ENCODE measurements at regions not wholly inside any gene's neighbourhood (a gene's known extent, or its start where the extent isn't known, plus 50 kb on each side); places are given as distances from the start of the nearest gene placed in this dataset.

DNA sequence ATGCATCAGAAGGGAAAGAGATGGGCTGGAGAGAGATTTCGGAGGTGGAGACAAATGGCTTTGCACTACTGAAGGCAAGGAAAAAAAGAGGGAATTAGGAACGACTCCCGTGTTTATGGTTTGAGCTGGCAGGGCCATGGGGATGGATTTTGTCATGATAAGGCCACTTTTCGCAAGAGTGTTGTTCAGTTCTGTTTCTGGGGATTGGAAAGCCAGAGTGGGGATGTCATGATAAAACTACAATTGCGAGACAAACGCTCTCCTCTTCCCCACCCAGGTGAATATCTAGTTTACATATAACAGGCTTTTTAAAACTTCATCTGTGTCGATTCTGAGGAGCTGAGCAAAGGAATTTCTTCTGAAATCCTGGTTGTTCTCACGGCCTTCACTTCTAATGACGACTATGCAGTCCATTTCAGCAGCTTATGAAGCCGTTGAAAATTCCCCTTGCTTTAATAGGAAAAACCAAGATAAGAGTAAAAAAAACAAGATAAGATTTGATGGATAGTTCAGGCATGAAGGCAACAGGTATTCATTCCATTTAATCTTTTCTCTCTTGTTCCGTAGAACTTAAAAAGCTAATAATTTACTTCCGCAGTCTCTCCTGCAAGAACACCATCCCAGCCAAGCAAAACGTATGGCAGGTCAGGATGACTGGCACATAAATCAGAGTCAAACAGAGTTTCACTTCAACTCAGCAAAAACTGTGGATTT, 245.6 kb upstream of the PITRM1 start:
- Histone ChIP-seq H3K27ac (no peak overlapping the region), H3K9me3 (no peaks in the 10 kb centered on the region), H3K4me1 (peaks cover 22% of the 10 kb centered on the region), H3K27me3 (no peaks in the 10 kb centered on the region), H3K4me2 (no peak overlapping the region), H3K36me3 (no peaks in the 10 kb centered on the region), H3K4me3 (no peak overlapping the region), H4K20me1 (no peaks in the 10 kb centered on the region), H3K9ac (no peak overlapping the region)
- no peak for TF ChIP-seq Cebpa-rat (IDR thresholded peaks at IDR 0.05)

DNA sequence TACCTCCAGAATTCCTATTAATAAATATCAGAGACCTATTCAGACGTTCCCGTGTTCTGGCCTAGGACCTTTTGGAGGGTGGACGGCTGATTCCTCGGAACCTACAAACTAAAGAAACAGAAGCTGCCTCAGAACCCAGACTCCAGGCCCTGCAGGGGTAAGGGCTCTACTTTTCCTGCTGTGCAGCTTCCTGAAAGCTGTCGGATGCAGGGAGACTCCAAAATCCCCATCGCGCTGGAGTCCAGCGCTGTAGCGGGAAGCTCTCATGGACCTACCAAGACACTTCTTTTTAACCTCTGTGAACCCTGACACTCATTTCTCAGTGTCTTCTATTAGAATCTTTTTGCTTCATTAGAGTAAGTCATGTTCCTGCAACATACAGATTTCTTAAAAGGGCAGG, 244.5 kb upstream of the PITRM1 start:
- no peaks in the 10 kb centered on the region for H3K27me3 ChIP-seq
- no peak overlapping the region for H3K4me3 ChIP-seq
- H3K9me3 ChIP-seq: 0 out of 2 replicates have a peak, but pooled peaks cover under 1% of the 10 kb centered on the region
- no peaks in the 10 kb centered on the region for H4K20me1 ChIP-seq
- H3K27ac ChIP-seq: no peak overlapping the region
- H3K4me1 ChIP-seq: peaks cover 15% of the 10 kb centered on the region
- H3K4me2 ChIP-seq: no peak overlapping the region
- TF ChIP-seq Cebpa-rat (IDR thresholded peaks at IDR 0.05): no peak
- no peak overlapping the region for H3K9ac ChIP-seq
- H3K36me3 ChIP-seq: no peaks in the 10 kb centered on the region

DNA sequence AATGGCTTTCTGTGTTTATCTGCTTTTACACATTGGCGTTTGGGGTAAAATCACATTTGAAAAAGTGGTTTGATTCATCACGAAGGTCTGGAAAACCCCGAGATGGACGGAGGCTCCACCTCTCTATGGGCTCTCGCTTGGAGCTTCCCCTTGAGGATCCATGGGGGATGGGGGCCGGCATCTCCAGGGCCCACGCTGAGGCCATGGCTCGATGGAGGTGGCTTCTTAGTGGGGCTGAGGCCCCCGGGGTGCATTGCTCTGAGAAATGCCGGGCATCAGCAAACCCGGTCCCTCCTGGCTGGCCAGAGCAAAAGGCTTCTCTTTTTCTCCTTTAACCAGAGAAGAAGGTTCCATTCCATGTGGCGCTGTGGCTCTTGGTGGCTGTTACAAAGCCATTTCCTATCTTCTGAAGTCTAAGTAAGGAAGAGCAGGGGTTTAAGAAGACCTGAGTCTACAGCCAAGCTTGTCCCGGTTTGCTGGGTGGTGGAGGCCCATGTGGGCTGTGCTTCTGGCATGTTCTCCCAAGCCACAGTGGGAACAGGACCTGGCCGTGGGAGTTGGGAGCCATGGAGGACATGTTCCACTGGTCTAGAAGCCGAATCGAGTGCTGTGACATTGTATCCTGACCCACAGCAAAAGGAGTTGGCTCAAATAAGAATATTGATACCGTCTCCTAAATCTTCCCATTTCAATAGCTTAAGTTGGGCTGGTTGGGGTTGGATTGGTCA, 243.5 kb upstream of the PITRM1 start:
- H4K20me1 ChIP-seq: no peaks in the 10 kb centered on the region
- H3K4me1 ChIP-seq: peaks cover 15% of the 10 kb centered on the region
- no peak overlapping the region for H3K9ac ChIP-seq
- no peak for TF ChIP-seq Cebpa-rat (IDR thresholded peaks at IDR 0.05)
- no peaks in the 10 kb centered on the region for H3K36me3 ChIP-seq
- H3K4me3 ChIP-seq: no peak overlapping the region
- H3K9me3 ChIP-seq: peaks cover 11% of the 10 kb centered on the region
- H3K27me3 ChIP-seq: no peaks in the 10 kb centered on the region
- no peak overlapping the region for H3K4me2 ChIP-seq
- no peak overlapping the region for H3K27ac ChIP-seq

DNA sequence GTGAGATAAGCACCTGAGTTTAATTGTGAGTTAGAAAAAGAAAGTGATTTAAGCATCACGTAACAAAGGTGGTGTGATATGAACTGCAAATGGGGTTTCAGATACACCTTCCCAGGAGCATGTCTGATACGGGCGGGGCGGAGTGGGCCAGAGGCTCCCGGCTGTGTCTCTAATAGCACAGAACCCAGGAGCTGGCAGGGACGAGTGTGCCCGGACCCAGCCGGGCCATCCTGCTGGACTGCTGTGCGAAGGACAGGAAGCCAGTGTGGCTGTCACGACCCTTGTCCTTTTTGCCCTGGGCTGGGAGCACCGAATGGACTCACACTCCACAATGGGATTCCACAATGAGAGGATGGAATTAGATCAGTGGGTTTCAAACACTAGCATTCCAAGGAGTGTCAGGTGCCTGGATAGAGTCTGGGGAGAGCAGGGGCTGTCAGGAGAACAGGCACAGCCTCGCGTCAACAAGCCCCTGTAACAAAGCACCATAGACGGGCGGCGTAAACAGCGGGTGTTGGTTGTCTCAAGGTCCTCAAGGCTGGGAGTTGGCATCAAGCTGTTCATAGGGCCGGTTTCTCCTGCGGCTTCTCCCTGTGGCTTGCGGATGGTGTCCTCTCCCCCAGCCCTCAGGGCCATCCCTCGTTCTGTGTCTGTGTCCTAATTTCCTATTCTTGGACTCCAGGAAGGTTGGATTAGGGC, 242.6 kb upstream of the PITRM1 start:
- peaks cover 17% of the 10 kb centered on the region for H3K9me3 ChIP-seq
- no peak for TF ChIP-seq Cebpa-rat (IDR thresholded peaks at IDR 0.05)
- no peak overlapping the region for H3K4me2 ChIP-seq
- no peaks in the 10 kb centered on the region for H3K36me3 ChIP-seq
- H3K27me3 ChIP-seq: no peaks in the 10 kb centered on the region
- peaks cover 6% of the 10 kb centered on the region for H3K4me1 ChIP-seq
- H3K9ac ChIP-seq: no peak overlapping the region
- H3K4me3 ChIP-seq: no peak overlapping the region
- no peaks in the 10 kb centered on the region for H4K20me1 ChIP-seq
- no peak overlapping the region for H3K27ac ChIP-seq

DNA sequence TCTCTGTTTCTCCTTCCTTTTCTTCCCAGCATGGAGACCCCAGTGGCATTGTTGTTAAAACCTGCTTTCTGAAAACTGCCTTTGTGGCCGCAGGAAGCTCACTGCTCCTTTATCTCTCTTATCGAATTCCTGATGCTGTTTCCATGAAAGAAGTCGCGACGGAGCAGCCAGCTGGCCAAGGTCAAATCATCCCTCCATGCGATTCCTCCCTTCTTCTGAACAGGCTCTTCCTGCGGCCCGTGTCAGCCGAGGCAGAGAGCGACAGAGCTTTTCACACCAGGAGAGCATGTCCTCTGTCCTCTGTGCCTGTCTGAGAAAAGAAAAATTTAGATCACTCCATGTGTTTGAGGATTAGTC, 242.1 kb upstream of the PITRM1 start:
- H3K4me2 ChIP-seq: no peak overlapping the region
- H3K9ac ChIP-seq: no peak overlapping the region
- peaks cover 17% of the 10 kb centered on the region for H3K9me3 ChIP-seq
- H4K20me1 ChIP-seq: no peaks in the 10 kb centered on the region
- TF ChIP-seq Cebpa-rat (IDR thresholded peaks at IDR 0.05): no peak
- peaks cover under 1% of the 10 kb centered on the region for H3K4me1 ChIP-seq
- H3K27ac ChIP-seq: no peak overlapping the region
- no peaks in the 10 kb centered on the region for H3K27me3 ChIP-seq
- H3K4me3 ChIP-seq: no peak overlapping the region
- H3K36me3 ChIP-seq: no peaks in the 10 kb centered on the region

DNA sequence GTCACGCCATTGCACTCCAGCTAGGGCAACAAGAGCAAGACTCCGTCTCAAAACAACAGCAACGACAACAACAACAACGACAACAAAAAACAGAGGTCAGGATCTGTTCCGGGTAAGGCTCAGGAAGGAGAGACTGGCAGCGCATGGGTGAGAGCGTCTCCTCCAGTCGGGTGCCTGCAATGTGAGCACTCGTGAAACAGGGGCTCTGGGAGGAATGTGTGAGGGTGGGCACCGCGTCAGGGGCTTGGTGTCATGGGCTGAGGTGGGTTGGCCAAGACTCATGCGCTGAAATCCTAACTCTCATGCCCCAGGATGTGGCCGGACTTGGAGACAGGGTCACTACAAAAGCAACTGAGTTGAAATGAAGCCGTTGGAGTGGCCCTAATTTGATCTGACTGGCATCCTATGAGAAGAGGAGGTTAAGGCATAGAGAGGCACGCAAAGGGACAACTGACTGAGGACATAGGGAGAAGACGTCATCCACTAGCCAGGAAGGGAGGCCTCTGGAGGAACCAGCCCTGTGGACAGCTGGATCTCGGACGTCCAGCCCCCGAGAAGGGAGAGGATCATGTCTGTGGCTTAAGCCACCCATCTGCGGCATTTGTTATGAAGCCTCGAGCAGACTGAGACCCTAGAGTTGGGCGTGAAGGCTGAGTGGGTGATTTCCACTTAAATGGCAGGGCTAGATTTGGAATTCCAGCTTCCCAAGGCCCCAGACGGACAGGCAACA, 241.5 kb upstream of the PITRM1 start:
- H3K4me2 ChIP-seq: no peak overlapping the region
- H3K27ac ChIP-seq: no peak overlapping the region
- H3K9ac ChIP-seq: no peak overlapping the region
- H4K20me1 ChIP-seq: no peaks in the 10 kb centered on the region
- H3K4me3 ChIP-seq: no peak overlapping the region
- TF ChIP-seq Cebpa-rat (IDR thresholded peaks at IDR 0.05): no peak
- H3K9me3 ChIP-seq: peaks cover 17% of the 10 kb centered on the region
- no peaks in the 10 kb centered on the region for H3K4me1 ChIP-seq
- no peaks in the 10 kb centered on the region for H3K27me3 ChIP-seq
- H3K36me3 ChIP-seq: no peaks in the 10 kb centered on the region

DNA sequence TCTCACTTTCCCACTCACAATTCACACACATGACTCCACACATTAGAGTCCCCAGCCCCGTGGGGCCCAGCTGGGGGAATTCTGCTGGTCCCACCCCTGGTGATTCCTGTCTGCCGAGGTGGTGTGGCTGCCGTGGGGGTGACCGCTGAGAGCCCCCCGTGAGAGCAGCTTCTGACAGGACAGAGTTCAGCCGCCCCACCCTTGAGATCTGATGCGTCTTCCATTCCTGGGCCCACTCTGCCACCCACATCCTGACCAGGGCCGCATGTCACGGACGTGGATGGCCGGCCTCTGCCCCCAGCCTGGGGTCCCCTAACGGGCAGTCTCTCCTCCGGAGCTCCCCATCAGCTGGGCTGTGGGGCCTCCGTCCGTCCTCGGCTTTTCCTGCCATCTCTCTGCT, 240.1 kb upstream of the PITRM1 start:
- H3K4me2 ChIP-seq: no peak overlapping the region
- no peak overlapping the region for H3K4me3 ChIP-seq
- no peaks in the 10 kb centered on the region for H3K4me1 ChIP-seq
- no peak overlapping the region for H3K9ac ChIP-seq
- no peaks in the 10 kb centered on the region for H3K36me3 ChIP-seq
- H3K27me3 ChIP-seq: no peaks in the 10 kb centered on the region
- H3K27ac ChIP-seq: no peak overlapping the region
- TF ChIP-seq Cebpa-rat (IDR thresholded peaks at IDR 0.05): no peak
- peaks cover 17% of the 10 kb centered on the region for H3K9me3 ChIP-seq
- H4K20me1 ChIP-seq: no peaks in the 10 kb centered on the region

DNA sequence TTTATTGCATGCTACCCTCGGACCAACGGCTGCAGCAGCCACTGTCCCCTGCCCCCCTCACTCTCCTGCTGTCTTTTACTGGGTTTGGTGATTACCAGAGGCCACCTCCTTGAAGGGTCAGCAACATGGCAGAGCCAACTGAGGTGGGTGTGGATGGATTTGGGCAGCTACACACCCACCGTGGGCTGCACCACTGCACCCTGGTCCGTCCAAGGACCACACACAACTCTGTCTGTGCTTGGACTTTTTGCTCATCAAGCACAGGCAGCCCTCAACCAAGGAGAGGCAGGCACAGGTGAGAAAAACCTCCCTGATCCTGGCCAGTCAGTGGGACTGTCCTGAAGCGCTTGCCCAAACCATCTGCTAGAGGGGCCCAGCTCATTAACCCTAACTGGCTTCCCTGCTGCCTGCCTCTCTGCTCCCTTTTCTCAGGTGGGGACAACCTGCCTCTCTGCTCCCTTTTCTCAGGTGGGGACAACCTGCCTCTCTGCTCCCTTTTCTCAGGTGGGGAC, 239.5 kb upstream of the PITRM1 start:
- Histone ChIP-seq H3K27me3 (no peaks in the 10 kb centered on the region), H3K4me1 (peaks cover under 1% of the 10 kb centered on the region; the same call in 1 of the 2 replicates), H3K9me3 (peaks cover 17% of the 10 kb centered on the region), H3K36me3 (no peaks in the 10 kb centered on the region), H3K27ac (no peak overlapping the region), H3K4me3 (no peak overlapping the region), H3K4me2 (no peak overlapping the region), H4K20me1 (no peaks in the 10 kb centered on the region), H3K9ac (no peak overlapping the region)
- no peak for TF ChIP-seq Cebpa-rat (IDR thresholded peaks at IDR 0.05)

DNA sequence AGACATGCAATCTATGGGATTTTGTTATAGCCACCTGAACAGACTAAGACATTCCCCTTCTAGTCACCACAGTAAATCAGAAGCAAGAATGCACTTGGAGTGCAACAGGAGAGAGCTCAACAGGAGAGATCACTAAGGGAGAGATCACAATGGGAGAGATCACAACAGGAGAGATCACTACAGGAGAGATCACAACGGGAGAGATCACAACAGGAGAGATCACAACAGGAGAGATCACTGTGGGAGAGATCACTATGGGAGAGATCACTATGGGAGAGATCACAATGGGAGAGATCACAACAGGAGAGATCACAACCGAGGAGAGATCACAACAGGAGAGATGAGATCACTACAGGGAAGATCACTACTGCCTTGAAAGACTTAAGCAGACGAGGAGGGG, 238.5 kb upstream of the PITRM1 start:
- H3K4me1 ChIP-seq: peaks cover 12% of the 10 kb centered on the region; the same call in 1 of the 2 replicates
- no peaks in the 10 kb centered on the region for H3K27me3 ChIP-seq
- H3K9me3 ChIP-seq: peaks cover 21% of the 10 kb centered on the region
- no peaks in the 10 kb centered on the region for H3K36me3 ChIP-seq
- no peaks in the 10 kb centered on the region for H4K20me1 ChIP-seq
- TF ChIP-seq Cebpa-rat (IDR thresholded peaks at IDR 0.05): no peak
- no peak overlapping the region for H3K4me3 ChIP-seq
- no peak overlapping the region for H3K9ac ChIP-seq
- H3K27ac ChIP-seq: no peak overlapping the region
- no peak overlapping the region for H3K4me2 ChIP-seq
